ENCODE measurements at regions not wholly inside any gene's neighbourhood (a gene's known extent, or its start where the extent isn't known, plus 50 kb on each side); places are given as distances from the start of the nearest gene placed in this dataset.

DNA sequence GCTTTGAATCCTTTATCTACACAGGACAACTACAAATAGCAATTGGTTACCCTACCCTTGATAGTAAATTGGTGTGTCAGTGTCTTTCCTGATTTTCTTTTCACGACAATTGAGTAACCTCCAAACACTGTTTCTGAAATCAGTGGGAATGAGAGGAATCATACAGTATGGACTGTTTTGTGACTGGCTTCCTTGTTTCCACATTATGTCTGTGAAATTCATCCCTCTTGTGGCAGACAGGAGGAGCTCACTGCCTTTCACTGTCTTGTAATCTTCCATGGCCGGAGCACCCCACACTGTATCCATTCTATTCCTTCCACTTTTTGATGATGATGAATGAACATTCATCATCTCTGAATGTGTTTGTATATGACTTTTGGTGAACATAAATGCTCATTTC lies 164.0 kb upstream of the PZP start:
- no peak overlapping the region for H4K91ac ChIP-seq (replicated peaks; ENCODE audit: insufficient read length, low read length)
- no peak overlapping the region for H3K18ac ChIP-seq (ENCODE audit: extremely low read depth, low read length)
- no peaks in the 10 kb centered on the region for H3K4me1 ChIP-seq (replicated peaks in 1 of 4; ENCODE audit: control insufficient read depth in 3 of 4, insufficient read depth in 4 of 4, low read length in 3 of 4)
- FAIRE-seq (peak; percentile 28), DNase-seq (ENCODE audit: low read depth in 1 of 2, low spot score in 2 of 2) (no peak)
- H3K23me2 ChIP-seq (ENCODE audit: low read depth, low read length): no peaks in the 10 kb centered on the region
- H3K9ac ChIP-seq (replicated peaks in 1 of 4; ENCODE audit: extremely low read depth in 1 of 4, low read depth in 3 of 4, low read length in 3 of 4): no peak overlapping the region
- H2BK20ac ChIP-seq (ENCODE audit: low read length): no peak overlapping the region
- H3K56ac ChIP-seq (replicated peaks; ENCODE audit: insufficient read length, low read depth, low read length): no peak overlapping the region
- no peak overlapping the region for H3K4me3 ChIP-seq (ENCODE audit: extremely low read depth in 1 of 4, insufficient read depth in 2 of 4, low read depth in 3 of 4, low read length in 4 of 4)
- H3K4ac ChIP-seq (replicated peaks; ENCODE audit: insufficient read length, low read depth, low read length): no peak overlapping the region
- no peak overlapping the region for H4K8ac ChIP-seq (ENCODE audit: extremely low read depth, insufficient read depth, low read length)
- no peaks in the 10 kb centered on the region for H3K36me3 ChIP-seq (ENCODE audit: control insufficient read depth in 2 of 4, insufficient read depth in 4 of 4, low read length in 3 of 4)
- 67% methylated on average over 2 of the region's 2 CpGs; no CpG with 5 or more reads in 1 of the 2 experiments for WGBS, 2 experiments (ENCODE audit: extremely low coverage in 1 of 2, insufficient coverage in 1 of 2, insufficient read length in 1 of 2, insufficient replicate concordance in 2 of 2, low coverage in 1 of 2, low lambda C conversion rate in 2 of 2, missing lambda C conversion rate in 1 of 2)
- no peak overlapping the region for H2AK5ac ChIP-seq (ENCODE audit: low read depth, low read length)
- 0 out of 2 replicates have a peak overlapping the region, but pooled peaks have one; percentile 55 for H2AFZ ChIP-seq (ENCODE audit: low read length)
- H3K27me3 ChIP-seq (replicated peaks in 1 of 4; ENCODE audit: control insufficient read depth in 3 of 4, extremely low read depth in 1 of 4, insufficient read depth in 3 of 4, low read length in 3 of 4): no peaks in the 10 kb centered on the region
- H2BK120ac ChIP-seq (replicated peaks; ENCODE audit: low read depth, low read length): no peak overlapping the region
- H4K5ac ChIP-seq (ENCODE audit: insufficient read length, low read depth, low read length): no peak overlapping the region
- no peaks in the 10 kb centered on the region for H3K79me1 ChIP-seq (ENCODE audit: low read depth, low read length)
- POLR2A ChIA-PET (ENCODE audit: partially characterized antibody): interaction anchor here (1.4 kb wide), 1 partner anchor 9 kb away, joined by 6 read pairs; no protein-coding TSS in a partner anchor
- H3K79me2 ChIP-seq (ENCODE audit: control insufficient read depth in 1 of 2, insufficient read depth in 2 of 2, low read length in 2 of 2): no peaks in the 10 kb centered on the region
- CTCF ChIA-PET (ENCODE audit: partially characterized antibody): interaction anchor here (0.8 to 9.5 kb wide), 8 partner anchors 9 to 40 kb away, joined by 3 to 52 read pairs (median 8); no protein-coding TSS in a partner anchor
- no peak overlapping the region for H3K27ac ChIP-seq (ENCODE audit: low read depth, low read length)
- no peak overlapping the region for H3K23ac ChIP-seq (ENCODE audit: insufficient read length)
- H2BK5ac ChIP-seq (ENCODE audit: low read depth, low read length): no peak overlapping the region
- H4K20me1 ChIP-seq (replicated peaks in 1 of 2; ENCODE audit: control insufficient read depth in 1 of 2, insufficient read depth in 2 of 2, low read length in 2 of 2): no peaks in the 10 kb centered on the region
- H3K4me2 ChIP-seq (ENCODE audit: insufficient read depth in 1 of 2, low read depth in 2 of 2, low read length in 2 of 2): no peak overlapping the region
- no peaks in the 10 kb centered on the region for H3K9me3 ChIP-seq (ENCODE audit: insufficient read depth in 2 of 2, low read depth in 1 of 2, low read length in 1 of 2)
- no peak overlapping the region for H3K14ac ChIP-seq (ENCODE audit: insufficient read length)
- no peak overlapping the region for H2BK12ac ChIP-seq (ENCODE audit: low read depth, low read length)
- H2BK15ac ChIP-seq (ENCODE audit: low read length): no peak overlapping the region
- TF ChIP-seq ATF2 (IDR thresholded peaks at IDR 0.05; ENCODE audit: low read length) (no peak), RAD21 (IDR thresholded peaks at IDR 0.05 in 1 of 2, conservative IDR thresholded peaks at IDR 0.05 in 1 of 2; ENCODE audit: low read depth in 2 of 2, low read length in 2 of 2) (peak; percentile 54), NRF1 (IDR thresholded peaks at IDR 0.05; ENCODE audit: low read depth, low read length) (no peak), SP4 (IDR thresholded peaks at IDR 0.05; ENCODE audit: low read length) (no peak), POLR2A (IDR thresholded peaks at IDR 0.05; ENCODE audit: control extremely low read depth in 1 of 2, low read depth in 2 of 2, low read length in 2 of 2) (no peak), CBX8 (IDR thresholded peaks at IDR 0.05; ENCODE audit: borderline replicate concordance, low read depth, low read length) (no peak)
- TF ChIP-seq, protein P1, sequence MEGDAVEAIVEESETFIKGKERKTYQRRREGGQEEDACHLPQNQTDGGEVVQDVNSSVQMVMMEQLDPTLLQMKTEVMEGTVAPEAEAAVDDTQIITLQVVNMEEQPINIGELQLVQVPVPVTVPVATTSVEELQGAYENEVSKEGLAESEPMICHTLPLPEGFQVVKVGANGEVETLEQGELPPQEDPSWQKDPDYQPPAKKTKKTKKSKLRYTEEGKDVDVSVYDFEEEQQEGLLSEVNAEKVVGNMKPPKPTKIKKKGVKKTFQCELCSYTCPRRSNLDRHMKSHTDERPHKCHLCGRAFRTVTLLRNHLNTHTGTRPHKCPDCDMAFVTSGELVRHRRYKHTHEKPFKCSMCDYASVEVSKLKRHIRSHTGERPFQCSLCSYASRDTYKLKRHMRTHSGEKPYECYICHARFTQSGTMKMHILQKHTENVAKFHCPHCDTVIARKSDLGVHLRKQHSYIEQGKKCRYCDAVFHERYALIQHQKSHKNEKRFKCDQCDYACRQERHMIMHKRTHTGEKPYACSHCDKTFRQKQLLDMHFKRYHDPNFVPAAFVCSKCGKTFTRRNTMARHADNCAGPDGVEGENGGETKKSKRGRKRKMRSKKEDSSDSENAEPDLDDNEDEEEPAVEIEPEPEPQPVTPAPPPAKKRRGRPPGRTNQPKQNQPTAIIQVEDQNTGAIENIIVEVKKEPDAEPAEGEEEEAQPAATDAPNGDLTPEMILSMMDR (IDR thresholded peaks at IDR 0.05; ENCODE audit: control extremely low read depth in 1 of 3, insufficient read depth in 1 of 3, low read depth in 1 of 3, low read length in 3 of 3): peak in 2 of 3 experiments; percentile 26 to 59; a peak in 2 of 4 replicates
